ENCODE measurements at regions not wholly inside any gene's neighbourhood (a gene's known extent, or its start where the extent isn't known, plus 50 kb on each side); places are given as distances from the start of the nearest gene placed in this dataset.
"Not testable (repeated sequence)": the region's sequence is repeated elsewhere in the genome, so short reads cannot be mapped to it uniquely, and the experiment has no call there.

DNA sequence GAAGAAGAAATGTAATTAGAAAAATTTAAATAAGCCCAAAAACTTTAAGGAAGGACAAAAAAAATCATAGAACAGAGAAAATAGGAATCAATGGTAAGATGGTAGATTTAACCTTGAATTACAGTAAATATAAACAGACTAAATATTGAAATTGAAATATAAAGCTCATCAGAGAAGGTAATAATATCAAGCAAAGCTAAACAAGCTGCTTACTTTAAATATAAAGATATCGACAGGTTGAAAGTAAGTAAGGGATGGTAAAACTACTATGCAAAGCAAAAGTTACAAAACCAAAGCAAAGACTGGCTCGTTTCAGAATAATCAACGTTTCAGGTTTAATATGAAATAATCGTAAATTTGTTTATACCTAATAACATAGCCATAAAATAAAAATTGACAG lies 137.0 kb upstream of the KCNJ15 start:
- POLR2A ChIA-PET, result no interaction called here
- no peak for DNase-seq (ENCODE audit: extremely low spot score)
- TF ChIP-seq FOXK2 (IDR thresholded peaks at IDR 0.05) (no peak), FOXM1 (IDR thresholded peaks at IDR 0.05; ENCODE audit: borderline replicate concordance) (no peak), LEF1 (IDR thresholded peaks at IDR 0.05; ENCODE audit: borderline replicate concordance) (no peak), L3MBTL2 (conservative IDR thresholded peaks at IDR 0.05) (no peak), FOXA1 (IDR thresholded peaks at IDR 0.05) (no peak), HDGF (IDR thresholded peaks at IDR 0.05; ENCODE audit: borderline replicate concordance) (no peak), BHLHE40 (IDR thresholded peaks at IDR 0.05; ENCODE audit: borderline replicate concordance) (no peak), ZNF384 (IDR thresholded peaks at IDR 0.05) (no peak), TARDBP (IDR thresholded peaks at IDR 0.05) (no peak)
- CTCF ChIA-PET, result no interaction called here

DNA sequence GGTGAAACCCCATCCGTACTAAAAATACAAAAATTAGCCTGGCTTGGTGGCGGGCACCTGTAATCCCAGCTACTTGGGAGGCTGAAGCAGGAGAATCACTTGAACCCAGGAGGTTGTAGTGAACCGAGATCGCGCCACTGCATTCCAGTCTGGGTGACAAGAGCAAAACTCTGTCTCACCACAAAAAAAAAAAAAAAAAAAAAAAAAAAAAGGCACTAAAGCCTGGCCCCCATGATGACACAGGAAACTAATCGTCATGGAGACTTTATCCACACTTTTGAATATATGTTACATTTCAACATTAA lies 136.2 kb upstream of the KCNJ15 start:
- CTCF ChIA-PET; DNase-seq (ENCODE audit: extremely low spot score); POLR2A ChIA-PET: not testable (repeated sequence)

DNA sequence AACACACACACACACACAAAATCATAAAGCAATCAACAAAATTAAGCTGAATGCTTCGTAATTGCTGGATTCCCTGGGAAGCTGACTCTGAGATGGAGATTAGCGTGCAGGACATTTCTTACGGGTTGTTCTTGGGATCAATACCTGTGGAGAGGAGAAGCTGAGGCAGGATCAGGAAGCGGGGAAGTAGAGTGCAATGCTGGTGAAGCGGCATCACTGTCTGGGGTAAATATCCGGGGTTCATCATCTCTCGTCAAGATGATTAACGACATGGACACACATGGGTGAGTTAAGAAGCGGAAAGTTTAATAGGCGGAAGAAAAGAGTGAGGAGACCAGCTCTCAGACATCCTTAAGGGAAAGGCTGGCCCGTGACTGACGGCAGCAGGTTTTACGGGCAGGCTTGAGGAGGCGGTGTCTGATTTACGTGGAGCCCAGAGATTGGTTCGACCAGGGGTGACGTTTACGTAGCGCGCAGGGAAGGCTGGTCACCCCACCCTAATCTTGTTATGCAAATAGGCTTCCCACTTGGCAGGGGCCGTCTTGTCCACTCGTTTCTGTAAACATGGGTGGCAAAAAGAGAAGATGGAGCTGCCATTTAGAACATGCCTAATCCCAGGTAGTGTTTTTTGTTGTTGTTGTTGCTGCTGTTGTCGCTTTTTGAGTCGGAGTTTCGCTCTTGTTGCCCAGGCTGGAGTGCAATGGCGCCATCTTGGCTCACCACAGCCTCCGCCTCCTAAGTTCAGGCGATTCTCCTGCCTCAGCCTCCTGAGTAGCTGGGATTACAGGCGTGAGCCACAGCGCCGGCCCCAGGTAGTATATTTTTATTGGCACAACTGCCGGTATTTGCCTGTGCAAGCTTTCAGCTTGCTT lies 135.6 kb upstream of the KCNJ15 start:
- CTCF ChIA-PET, result interaction anchor here (0.6 kb wide), 2 partner anchors 444 to 472 kb away, joined by 3 to 8 read pairs; no protein-coding TSS in a partner anchor

DNA sequence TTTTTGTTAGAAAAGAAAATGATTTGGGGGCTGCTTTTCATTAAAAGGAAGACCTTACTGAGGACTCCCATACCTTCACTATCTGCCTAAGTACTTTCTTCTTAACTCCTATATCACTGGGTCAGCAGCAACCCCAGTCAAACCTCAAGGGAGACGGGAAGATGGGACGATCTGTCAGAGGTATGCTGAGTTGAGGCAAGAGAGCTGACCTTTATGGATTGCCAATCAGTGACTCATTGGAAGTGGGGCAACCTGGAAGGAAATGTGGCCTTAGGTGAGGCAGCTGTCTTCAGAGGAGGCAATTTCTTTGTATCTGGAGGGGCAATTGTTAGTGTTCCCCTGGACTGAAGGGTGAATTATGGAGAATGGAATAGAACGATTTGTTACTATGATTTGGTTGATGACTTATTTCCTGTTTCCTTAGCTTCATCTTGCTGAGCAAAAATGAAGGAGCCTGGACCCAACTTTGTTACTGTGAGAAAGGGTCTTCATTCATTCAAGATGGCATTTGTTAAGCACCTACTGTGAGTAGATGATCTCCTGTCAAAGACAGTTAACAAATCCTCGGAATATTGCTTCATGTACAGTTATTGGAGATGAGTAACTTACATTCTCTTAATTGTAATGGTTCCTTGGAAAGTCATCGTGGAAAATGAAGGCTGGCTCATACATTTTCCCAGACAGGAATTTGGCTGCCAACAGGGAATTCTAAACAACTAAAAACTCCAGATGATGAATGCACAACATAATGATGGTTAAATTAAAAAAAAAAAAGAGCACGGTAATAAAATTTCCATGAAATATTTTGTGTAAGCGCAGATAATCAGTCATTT lies 134.7 kb upstream of the KCNJ15 start:
- no peak for DNase-seq (ENCODE audit: extremely low spot score)
- no peak for TF ChIP-seq SUZ12 (IDR thresholded peaks at IDR 0.05)
- no peak for TF ChIP-seq FOXA1 (IDR thresholded peaks at IDR 0.05)
- no peak for TF ChIP-seq CTBP1 (IDR thresholded peaks at IDR 0.05; ENCODE audit: borderline replicate concordance)
- no peak for TF ChIP-seq LEF1 (IDR thresholded peaks at IDR 0.05; ENCODE audit: borderline replicate concordance)
- TF ChIP-seq L3MBTL2 (conservative IDR thresholded peaks at IDR 0.05), result no peak
- no peak for TF ChIP-seq SP1 (IDR thresholded peaks at IDR 0.05)
- TF ChIP-seq FOXK2 (IDR thresholded peaks at IDR 0.05), result no peak
- TF ChIP-seq ZNF384 (IDR thresholded peaks at IDR 0.05), result no peak
- ChIA-PET CTCF (interaction anchor here (0.6 kb wide), 2 partner anchors 445 to 471 kb away, joined by 3 to 8 read pairs; no protein-coding TSS in a partner anchor), POLR2A (no interaction called here)

More for the DNA sequence above, 135.6 kb upstream of the KCNJ15 start:
- no peak for DNase-seq (ENCODE audit: extremely low spot score)
- POLR2A ChIA-PET, result no interaction called here
- TF ChIP-seq BHLHE40 (IDR thresholded peaks at IDR 0.05; ENCODE audit: borderline replicate concordance) (no peak), ARNT (IDR thresholded peaks at IDR 0.05) (no peak), TARDBP (IDR thresholded peaks at IDR 0.05) (no peak), CTBP1 (IDR thresholded peaks at IDR 0.05; ENCODE audit: borderline replicate concordance) (no peak), NFRKB (IDR thresholded peaks at IDR 0.05) (no peak), FOXA1 (IDR thresholded peaks at IDR 0.05) (no peak)

DNA sequence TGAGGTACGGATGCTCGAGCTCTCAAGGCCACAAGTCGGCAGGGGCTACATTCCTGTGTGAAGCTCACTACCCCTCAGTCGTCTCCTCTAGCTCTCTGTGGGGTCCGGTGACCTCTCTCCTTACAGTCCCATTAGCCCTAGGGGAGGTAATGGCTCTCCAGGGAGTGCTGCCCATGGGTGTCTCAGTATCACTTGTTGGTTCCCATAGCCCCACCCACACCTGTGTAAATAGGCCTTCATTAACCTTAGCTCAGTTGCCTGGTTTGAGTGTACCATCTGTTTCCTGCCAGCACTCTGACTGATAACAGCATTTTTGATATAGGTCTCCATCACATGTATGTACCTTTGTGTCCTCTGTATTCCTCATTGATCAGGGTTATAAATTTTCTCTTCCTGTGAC lies 133.2 kb upstream of the KCNJ15 start:
- POLR2A ChIA-PET, result no interaction called here
- DNase-seq (ENCODE audit: extremely low spot score), result no peak
- CTCF ChIA-PET, result no interaction called here
- TF ChIP-seq NFRKB (IDR thresholded peaks at IDR 0.05) (no peak), TARDBP (IDR thresholded peaks at IDR 0.05) (no peak), ELF4 (IDR thresholded peaks at IDR 0.05) (no peak), HDGF (IDR thresholded peaks at IDR 0.05; ENCODE audit: borderline replicate concordance) (no peak), CTBP1 (IDR thresholded peaks at IDR 0.05; ENCODE audit: borderline replicate concordance) (no peak), SP1 (IDR thresholded peaks at IDR 0.05) (no peak), FOXM1 (IDR thresholded peaks at IDR 0.05; ENCODE audit: borderline replicate concordance) (no peak), LEF1 (IDR thresholded peaks at IDR 0.05; ENCODE audit: borderline replicate concordance) (no peak), FOXK2 (IDR thresholded peaks at IDR 0.05) (no peak), L3MBTL2 (conservative IDR thresholded peaks at IDR 0.05) (no peak), ARNT (IDR thresholded peaks at IDR 0.05) (no peak)

DNA sequence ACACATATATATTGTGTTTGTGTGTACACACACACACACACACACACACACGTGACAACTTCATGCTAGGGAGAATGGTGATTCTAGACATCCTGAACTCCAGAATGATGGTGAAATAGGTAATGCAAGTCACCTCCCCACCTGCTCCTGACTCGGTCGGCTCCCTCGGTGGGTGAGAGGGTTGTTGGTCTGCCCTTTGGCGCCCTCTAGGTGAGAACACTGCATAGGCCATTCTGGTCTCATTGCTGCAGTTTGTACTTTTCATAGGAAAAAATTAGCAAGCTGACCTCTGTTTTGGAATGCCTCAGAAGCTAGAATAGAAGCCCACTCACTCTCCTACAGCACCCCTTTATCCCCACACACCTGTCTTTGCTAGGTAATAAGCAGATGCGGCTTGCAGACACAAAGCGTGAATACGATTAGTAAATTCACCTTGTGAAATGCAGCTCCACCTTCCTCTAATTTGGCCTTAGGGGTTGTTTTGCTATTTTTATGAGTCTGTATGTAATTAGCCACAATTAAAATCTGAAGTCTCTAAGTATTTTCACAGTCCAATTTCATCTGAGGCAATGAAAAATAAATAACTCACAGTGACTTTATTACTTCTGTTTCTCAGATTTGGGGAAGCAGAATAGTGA lies 130.0 kb upstream of the KCNJ15 start:
- POLR2A ChIA-PET, result no interaction called here
- CTCF ChIA-PET, result interaction anchor here (0.5 to 1.2 kb wide), 7 partner anchors 84 to 729 kb away, joined by 3 to 10 read pairs (median 3); no protein-coding TSS in a partner anchor
- TF ChIP-seq SUZ12 (IDR thresholded peaks at IDR 0.05), result no peak
- no peak for TF ChIP-seq L3MBTL2 (conservative IDR thresholded peaks at IDR 0.05)
- no peak for TF ChIP-seq FOXK2 (IDR thresholded peaks at IDR 0.05)
- TF ChIP-seq HDGF (IDR thresholded peaks at IDR 0.05; ENCODE audit: borderline replicate concordance), result no peak
- no peak for TF ChIP-seq TARDBP (IDR thresholded peaks at IDR 0.05)
- TF ChIP-seq FOXA1 (IDR thresholded peaks at IDR 0.05), result no peak
- TF ChIP-seq ZNF384 (IDR thresholded peaks at IDR 0.05), result no peak
- no peak for TF ChIP-seq CTBP1 (IDR thresholded peaks at IDR 0.05; ENCODE audit: borderline replicate concordance)
- TF ChIP-seq, protein P1, sequence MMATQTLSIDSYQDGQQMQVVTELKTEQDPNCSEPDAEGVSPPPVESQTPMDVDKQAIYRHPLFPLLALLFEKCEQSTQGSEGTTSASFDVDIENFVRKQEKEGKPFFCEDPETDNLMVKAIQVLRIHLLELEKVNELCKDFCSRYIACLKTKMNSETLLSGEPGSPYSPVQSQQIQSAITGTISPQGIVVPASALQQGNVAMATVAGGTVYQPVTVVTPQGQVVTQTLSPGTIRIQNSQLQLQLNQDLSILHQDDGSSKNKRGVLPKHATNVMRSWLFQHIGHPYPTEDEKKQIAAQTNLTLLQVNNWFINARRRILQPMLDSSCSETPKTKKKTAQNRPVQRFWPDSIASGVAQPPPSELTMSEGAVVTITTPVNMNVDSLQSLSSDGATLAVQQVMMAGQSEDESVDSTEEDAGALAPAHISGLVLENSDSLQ (IDR thresholded peaks at IDR 0.05), result no peak
- no peak for TF ChIP-seq BHLHE40 (IDR thresholded peaks at IDR 0.05; ENCODE audit: borderline replicate concordance)
- TF ChIP-seq ARNT (IDR thresholded peaks at IDR 0.05), result no peak
- peak; percentile 59 for DNase-seq (ENCODE audit: extremely low spot score)

DNA sequence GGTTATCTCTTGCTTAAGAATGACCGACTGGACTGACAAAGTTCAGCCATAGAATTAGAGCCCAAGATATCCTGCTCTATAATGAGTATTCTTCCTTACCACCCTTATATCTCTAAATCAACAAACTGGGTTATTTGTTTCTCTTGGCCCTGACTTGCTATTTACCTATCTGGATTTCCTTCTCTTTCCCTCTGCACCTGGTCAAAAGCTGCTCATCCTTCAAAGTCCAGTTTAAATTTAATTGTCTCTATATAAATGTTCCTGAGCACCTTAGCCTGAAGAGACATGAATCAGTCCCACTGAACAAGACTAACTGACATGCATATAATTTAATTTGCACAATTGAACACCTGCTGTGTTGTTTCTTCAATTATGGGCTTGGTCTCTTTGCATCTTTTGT lies 127.1 kb upstream of the KCNJ15 start:
- no peak for DNase-seq (ENCODE audit: extremely low spot score)
- ChIA-PET POLR2A (no interaction called here), CTCF (no interaction called here)
- TF ChIP-seq LEF1 (IDR thresholded peaks at IDR 0.05; ENCODE audit: borderline replicate concordance), result no peak
- TF ChIP-seq, protein P1 (IDR thresholded peaks at IDR 0.05), result no peak
